HG03135 (cell line): ENCODE measurements at regions not wholly inside any gene's neighbourhood (a gene's known extent, or its start where the extent isn't known, plus 50 kb on each side); places are given as distances from the start of the nearest gene placed in this dataset.
"Not testable (repeated sequence)": the region's sequence is repeated elsewhere in the genome, so short reads cannot be mapped to it uniquely, and the experiment has no call there.

Experiments used
- ATAC-seq: cut with Tn5 transposase; IDR thresholded peaks from one replicate; pipeline ENCODE4 v1.9.1; 2021; ENCODE audit warnings: mild to moderate bottlenecking, moderate library complexity; ENCODE audit not compliant: unreplicated experiment

DNA sequence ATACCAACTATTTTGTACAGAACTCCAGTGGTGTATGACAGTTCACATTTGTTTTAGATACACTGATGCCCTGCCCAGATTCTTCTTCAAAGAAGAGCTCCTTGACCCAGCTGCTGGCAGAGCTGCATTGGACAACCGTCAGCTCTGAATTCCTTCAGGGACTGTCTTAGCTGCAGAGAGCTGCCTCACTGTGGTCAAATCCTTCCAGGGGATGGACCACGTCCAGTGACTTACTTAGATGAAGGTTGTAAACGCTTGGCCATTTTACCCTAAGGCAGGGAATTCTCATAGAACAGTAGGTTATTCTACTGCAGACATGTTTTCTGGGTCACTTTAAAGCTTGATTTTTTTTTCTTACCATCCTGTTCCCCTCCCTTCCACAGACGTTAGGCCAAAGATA is 905.0 kb upstream of the ATXN7L3B start:
- ATAC-seq, result no peak

DNA sequence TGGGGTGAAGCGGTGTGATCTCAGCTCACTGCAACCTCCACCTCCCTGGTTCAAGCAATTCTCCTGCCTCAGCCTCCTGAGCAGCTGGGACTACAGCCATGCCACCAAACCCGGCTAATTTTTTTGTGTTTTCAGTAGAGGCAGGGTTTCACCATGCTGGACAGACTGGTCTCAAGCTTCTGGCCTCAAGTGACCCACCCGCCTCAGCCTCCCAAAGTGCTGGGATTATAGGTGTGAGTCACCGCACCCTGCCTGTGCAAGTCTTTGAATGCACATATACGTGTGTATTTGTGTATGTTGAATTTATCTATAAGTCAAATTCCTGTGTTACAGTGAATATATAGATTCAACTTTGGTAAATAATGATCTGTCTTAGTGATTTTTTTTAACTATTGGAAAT is 898.2 kb upstream of the ATXN7L3B start:
- ATAC-seq, result not testable (repeated sequence)

DNA sequence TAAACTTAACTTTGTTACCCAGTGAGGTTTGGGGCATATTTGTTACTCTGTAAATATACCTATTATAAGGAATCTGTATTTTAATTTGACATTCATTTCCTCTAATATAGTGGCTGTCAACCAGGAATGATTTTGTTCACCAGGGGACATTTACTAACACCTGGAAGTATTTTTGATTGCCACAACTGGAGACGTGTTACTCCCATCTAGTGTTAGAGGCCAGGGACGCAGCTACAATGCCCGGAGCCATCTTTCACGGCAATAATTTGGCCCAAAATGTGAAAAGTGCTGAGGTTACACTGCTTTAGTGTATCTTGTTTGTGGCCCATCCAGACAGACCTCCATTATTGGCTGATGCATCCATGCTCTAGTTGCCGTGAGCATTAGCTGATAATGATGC is 881.3 kb upstream of the ATXN7L3B start:
- ATAC-seq, result no peak

DNA sequence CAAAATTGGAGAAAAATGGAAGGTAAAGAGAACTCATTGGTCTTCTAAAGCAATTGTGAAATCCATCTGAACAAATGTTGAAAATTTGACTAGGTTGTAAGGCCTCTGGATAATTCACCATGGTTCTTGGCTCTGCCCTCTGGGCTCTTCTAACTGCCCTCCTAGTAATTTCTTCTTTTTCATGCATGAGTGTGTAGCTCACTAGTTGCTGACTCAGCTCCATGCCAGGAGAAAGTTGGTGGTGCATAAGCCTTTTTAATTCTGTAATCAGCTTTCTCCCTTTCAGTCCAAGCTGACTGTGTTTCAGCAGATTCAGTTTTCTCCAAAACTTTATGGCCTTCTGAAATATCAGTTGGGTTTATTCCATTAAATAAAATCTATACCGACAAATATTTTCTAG is 877.8 kb upstream of the ATXN7L3B start:
- no peak for ATAC-seq

DNA sequence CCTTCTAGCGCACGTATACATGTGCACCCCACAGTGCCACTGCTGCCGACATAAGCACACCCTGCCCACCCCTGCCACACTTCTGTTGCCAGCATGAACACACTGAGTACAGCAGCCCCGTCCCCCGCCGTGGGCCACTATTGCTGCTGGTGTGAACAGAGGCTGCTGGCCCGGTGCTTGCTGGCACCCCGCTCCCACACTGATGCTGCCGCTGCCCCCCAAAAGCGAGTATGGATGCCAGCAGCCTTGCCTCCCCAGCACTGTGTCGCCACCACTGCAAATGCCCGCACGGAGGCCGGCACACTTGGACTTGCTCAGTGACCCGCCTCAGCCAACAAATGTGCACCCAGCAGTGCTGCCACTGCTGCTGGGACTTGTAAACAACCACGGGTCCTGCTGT is 872.4 kb upstream of the ATXN7L3B start:
- no peak for ATAC-seq

DNA sequence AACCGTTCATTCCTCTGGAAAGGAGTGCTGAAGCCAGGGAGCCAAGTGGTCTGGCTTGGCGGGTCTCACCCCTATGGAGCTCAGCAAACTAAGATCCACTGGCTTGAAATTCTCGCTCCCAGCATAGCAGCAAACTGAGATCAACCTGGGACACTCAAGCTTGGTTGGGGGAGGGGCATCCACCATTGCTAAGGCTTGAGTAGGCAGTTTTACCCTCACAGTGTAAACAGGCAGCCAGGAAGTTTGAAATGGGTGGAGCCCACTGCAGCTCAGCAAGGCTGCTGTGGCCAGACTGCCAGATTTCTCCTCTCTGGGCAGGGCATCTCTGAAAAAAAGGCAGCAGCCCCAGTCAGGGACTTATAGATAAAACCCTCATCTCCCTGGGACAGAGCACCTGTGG is 866.1 kb upstream of the ATXN7L3B start:
- not testable (repeated sequence) for ATAC-seq

DNA sequence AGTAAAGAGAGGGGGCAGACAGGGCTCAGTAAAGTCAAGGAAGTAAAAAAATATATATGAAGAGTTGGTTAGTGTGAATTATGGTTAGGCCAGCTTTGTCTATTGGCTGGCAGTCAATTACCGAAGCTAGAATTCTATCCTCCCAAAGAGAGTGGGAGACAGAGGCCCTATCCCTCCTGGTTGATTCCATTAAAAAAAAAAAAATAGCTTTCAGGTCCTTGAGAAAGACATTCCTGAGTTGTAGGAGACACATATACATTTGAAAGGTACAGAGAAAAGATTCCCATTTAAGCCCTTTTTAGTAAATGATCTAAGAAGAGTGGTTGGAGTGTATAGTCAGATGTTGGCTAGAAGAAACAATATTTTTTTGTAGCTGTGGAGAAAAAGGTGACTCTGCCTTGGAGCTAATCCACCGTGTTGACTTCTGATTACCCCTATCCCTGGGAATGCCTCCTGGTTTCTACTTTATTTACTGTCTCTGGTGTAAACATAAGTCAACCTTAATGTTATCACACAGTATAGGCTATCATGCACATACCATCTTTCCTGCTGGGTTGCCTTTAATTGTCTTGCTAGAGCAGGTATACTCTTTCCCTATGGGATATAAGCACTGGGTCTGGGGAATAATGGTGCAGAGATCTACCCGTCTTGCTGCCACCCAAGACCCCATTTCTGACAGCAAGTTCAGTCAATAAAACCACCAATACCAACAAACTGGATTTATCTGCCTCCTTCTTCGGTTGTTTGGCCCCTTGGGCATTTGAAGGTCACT is 859.9 kb upstream of the ATXN7L3B start:
- ATAC-seq, result no peak

DNA sequence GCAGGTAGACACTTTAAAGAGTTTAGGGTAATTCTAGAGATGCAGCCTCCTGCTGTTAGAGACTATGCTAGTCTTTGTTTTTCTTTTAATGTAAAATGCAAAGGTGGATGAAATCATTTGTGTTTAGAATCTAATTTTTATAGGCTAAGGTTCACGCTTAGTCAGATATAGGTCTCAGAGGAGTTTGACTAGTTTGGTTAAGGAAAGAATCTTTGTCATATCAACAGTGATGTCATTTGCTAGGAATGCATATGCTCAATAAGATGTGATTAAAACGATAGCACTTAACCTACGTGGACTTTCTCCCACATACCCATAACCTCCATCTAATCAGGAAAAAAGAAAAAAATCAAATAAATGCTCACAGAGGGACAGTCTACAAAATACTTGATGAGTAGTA is 859.3 kb upstream of the ATXN7L3B start:
- no peak for ATAC-seq

DNA sequence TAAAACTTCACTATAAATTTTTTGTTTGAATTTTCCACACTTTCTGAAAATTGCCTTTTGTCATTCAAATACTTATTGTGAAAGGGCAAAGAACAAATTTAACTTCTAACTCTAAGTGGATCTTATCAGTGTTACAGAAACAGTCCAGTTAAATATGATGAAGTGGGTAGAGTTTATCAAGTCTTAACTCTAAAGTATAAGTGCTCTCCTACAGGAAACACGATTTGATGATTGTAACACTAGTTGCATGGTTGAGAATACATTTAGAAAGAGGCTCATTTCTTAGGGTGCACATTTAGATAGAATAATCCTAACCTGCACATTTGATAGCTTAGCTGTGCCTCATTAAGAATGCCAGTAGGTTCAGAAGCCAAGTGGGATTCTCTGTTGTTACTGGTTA is 838.3 kb upstream of the ATXN7L3B start:
- ATAC-seq, result no peak

DNA sequence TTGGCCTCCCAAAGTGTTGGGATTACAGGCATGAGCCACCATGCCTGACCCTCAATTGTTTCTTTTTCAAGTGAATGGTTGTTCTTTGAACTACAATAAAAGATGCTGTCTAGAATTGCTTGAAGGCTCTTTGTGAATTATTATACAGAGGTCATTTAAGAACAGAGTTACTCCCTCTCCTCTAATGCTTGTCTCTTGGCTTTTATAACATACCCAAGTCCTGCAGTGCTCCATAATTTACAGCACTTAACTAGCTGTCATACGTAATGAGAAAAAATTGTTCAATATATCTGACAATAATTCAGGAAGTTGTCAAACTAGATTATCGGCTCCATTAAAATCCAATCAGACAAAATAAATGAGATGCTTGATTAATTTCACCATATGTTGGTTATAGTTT is 823.0 kb upstream of the ATXN7L3B start:
- no peak for ATAC-seq

DNA sequence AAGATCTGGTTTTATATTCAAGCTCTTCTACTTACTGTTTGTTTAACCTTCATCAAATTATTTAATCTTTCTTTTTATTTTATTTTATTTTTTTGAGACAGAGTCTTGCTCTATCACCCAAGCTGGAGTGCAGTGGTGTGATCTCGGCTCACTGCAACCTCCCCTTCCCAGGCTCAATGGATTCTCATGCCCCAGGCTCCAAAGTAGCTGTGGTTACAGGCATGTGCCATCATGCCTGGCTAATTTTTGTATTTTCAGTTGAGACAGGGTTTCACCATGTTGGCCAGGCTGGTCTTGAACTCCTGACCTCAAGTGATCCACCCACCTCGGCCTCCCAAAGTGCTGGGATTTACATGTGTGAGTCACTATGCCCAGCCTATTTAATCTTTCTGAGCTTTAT is 821.5 kb upstream of the ATXN7L3B start:
- ATAC-seq, result not testable (repeated sequence)

DNA sequence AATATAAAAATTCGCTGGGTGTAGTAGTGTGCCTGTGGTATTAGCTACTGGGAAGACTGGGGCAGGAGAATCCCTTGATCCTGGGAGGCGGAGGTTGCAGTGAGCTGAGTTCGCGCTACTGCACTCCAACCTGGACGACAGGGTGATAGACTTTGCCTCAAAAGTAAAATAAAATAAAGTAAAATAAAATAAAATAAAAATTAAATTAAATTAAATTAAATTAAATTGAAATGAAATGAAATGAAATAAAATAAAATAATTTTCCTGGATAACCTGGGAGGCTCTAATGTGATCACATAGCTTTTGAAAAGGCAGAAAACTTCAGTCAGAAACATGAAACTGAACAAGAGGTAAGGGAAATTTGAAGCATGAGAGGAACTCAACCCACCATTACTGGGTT is 818.4 kb upstream of the ATXN7L3B start:
- no peak for ATAC-seq

DNA sequence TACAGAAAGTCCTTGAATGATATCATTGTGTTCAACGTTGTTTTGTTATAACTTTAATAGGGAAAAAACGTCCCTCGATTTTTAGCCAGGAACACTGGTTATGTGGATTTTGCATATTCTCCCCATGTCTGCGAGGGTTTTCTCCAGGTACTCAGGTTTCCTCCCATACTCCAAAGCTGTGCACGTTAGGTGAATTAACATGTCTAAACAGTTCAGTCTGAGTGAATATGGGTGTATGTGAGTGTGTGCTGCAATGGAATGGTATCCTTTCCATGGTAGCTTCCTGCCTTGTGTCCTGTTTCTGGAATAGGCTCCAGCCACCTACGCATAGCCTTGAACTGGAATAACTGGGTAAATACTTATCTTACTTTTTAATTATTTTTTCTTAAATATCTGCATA is 810.8 kb upstream of the ATXN7L3B start:
- no peak for ATAC-seq

DNA sequence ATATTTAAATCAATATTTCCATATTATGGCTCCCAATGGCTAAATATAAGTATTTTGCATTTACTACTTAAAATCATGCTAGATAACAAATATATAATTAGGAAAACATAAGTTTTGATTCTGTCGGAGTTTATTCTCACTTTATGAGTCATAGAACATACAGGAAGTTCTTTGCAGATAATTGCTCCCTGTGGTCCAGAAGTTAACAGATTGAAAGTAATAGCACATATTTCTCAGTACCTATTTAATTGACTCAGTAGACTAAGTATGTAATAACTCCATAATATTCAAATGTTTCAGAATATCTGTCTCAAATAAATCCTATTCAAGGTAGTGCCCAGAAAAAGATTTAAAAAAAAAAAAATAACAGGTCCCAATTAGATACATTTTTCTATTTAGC is 806.0 kb upstream of the ATXN7L3B start:
- no peak for ATAC-seq

DNA sequence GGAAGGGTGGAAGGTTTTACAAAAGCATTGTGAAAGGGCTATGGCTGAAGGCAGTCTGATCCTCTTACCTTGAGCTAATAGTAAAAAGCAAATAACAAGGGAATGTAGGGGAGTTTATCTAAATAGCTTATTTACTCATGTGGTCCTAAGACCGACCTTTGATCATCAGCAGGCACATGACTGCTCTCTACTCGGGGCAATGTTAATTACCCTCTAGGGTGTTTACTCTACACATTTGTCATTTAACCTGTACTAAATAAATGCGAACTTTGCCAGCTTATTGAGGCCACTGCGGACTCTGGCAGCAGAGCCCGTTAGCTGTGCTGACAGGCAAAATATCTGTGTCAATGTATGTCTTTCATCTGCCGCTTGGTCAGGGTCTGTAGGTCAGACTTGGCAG is 768.3 kb upstream of the ATXN7L3B start:
- ATAC-seq, result no peak

DNA sequence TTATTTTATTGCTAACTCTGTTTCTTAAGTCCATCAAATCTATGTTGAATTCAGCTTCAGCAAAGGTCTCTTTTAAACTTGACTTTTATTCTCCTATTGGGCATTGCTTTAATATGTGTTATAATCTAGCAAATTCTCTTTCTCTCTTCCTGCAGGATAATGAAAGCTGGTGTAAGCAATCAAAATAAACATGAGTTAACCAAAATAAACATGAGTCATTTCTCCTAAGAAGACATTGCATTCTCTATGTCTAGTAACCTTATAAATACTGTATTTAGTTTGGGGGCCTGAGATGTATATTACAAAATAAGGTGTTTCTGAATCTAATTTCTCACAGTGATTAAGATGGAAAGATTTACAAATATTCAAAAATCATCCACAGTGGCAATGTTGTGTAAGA is 739.1 kb upstream of the ATXN7L3B start:
- ATAC-seq, result no peak

DNA sequence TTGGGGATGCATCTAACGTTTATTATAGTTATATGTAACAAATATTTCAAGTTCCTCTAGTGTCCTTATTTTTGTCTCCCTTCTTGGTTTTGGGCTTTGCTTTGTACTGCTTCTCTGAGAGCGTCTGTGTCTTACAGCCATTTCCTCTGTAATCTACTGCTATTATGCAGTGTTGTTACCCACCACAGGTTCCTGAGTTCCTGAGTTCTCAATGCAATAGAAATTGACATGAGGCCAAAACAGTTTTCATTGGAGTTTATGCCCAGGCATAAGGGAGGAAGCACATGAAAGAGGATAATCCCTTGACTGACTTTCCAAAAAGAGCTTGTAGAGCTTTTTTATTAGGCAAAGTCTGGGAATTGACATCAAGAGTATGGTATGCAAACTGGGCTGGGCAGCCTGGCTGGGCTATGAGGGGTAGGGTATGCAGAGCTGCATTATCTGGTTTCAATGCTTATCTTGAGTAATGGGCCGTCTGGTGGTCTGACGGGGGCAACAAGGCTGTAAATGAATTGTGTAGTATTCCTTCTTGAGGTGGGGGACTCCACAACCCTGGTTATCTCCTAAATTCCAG is 722.5 kb upstream of the ATXN7L3B start:
- ATAC-seq, result no peak

DNA sequence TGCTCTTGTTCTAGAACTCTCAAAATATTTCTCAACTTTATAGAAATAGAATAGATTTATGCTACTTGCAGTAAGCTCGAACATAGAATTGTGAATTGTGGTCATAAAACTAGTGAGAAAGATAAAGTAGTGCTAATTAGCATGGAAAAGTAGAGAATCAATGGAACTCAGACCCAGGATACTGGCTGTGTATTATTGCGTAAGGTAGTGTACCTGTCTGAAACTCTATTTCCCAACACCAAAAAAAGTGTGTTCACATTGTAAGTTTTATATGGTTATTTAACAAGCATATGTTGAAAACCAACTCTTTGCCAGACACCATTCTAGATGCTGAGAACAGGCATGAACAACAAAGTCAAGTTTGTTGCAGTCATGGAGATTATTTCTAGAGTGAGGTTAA is 720.5 kb upstream of the ATXN7L3B start:
- no peak for ATAC-seq

DNA sequence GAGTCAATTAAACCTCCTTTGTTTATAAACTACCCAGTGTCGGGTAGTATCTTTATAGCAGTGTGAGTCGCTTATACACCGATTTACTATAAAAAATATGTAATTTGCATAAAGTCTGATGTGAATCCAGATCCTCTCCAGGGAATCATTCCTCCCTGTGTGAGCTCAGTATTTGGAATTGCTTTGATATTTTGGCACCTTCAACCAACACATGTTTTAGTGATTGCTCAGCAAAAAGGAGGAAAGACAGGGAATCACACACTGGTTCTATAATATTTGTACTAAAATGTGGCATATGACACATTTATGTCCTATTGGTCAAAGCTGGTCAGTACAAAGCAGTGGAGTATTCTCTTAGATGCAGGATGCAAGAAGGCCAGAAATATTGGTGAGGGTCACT is 703.9 kb upstream of the ATXN7L3B start:
- no peak for ATAC-seq

DNA sequence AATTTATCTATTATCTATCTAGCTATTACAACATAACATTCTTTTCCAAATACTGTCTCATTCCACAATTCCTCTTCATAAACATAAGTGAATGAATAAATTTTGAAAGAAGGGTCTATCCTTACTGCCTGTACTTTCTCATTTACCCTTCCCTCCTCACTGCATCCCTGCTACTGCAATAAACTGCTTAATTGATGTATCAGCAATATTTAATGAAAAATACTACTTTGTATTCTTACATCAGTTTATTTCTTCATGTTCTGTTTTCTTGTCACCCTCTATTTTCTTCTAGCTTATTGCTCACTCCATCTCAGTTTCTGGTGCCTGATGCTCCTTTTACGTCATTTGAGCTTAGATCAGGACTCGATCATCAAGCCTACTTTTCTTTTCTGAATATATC is 695.7 kb upstream of the ATXN7L3B start:
- ATAC-seq, result no peak

DNA sequence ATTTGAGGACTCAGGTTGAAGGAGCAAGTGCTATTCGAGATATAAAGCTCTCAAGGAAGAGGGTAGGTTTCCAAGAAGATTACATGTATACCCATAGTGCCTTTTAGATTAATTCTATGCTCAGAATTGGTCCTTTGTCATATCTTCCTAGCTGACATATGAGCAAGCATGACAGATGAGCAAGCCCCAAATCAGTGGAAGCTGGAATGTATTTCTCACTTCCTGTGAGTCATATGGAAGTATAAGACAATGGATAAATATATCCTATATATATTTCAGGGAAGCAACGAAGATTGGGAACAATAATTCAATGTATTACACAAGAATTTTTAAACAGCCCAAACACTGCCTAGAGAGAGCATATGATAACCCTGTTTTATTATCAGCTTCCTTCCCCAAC is 674.1 kb upstream of the ATXN7L3B start:
- ATAC-seq, result no peak

DNA sequence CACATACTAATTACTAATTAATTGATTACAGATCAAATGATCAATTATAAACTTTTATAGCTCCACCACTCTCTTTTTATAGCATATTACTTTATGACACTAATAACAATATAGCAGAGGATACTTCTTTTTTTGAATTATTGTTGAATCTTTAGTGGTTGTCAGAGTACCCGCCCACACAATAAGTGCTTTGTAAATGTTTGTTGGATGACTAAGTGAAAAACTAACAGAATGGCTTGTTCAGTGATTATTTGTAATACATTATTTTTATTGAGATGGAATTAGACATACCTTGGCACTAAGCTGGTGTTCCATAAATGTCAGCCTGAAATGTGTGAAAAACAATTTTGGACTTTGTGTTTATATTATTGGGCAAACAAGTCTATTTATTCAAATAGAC is 670.5 kb upstream of the ATXN7L3B start:
- no peak for ATAC-seq

DNA sequence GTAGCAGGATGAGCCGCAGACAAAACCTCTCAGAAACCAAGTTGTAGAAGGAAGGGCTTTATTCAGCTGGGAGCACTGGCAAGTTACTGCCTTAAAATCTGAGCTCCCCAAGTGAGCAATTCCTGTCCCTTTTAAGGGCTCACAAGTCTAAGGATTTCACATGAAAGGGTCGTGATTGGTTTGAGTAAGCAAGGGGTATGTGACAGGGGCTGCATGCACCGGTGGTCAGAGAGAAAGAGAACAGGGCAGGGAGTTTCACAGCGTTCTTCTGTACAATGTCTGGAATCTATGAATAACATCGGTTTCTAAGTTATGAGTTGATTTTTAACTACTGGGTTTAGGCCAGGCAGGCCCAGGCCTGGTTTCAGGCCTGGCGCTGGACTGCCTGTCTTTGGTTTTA is 660.3 kb upstream of the ATXN7L3B start:
- ATAC-seq, result not testable (repeated sequence)
